Transverse colon (tissue), 3 donors: ENCODE measurements at regions not wholly inside any gene's neighbourhood (a gene's known extent, or its start where the extent isn't known, plus 50 kb on each side); places are given as distances from the start of the nearest gene placed in this dataset.

ENCODE experiments used
- CTCF ChIP-seq, 5 experiments: fragments of 200-600 bp in 3 of 5; fragments of 450-650 bp in 2 of 5; sonication (generic) in 3 of 5; IDR thresholded peaks; 1 replicate in 2 of 5; 2 replicates in 3 of 5; pipeline ENCODE4 v1.5.1; 2016 to 2017; ENCODE audit warnings: antibody characterized with exemption in 5 of 5, inconsistent platforms in 3 of 5, mild to moderate bottlenecking in 2 of 5, moderate library complexity in 1 of 5
- POLR2A ChIP-seq: fragments of 450-650 bp; IDR thresholded peaks from one replicate; pipeline ENCODE4 v1.6.1; 2016; ENCODE audit warnings: antibody characterized with exemption, mild to moderate bottlenecking, moderate library complexity

- TF ChIP-seq CTCF (IDR thresholded peaks at IDR 0.05) (no peak), POLR2A (no peak)
Measured at GRCh38 chr9:18238752-18239447, 235.1 kb upstream of the ADAMTSL1 start.
